Kidney (tissue), 13 donors: ENCODE measurements at regions not wholly inside any gene's neighbourhood (a gene's known extent, or its start where the extent isn't known, plus 50 kb on each side); places are given as distances from the start of the nearest gene placed in this dataset.

ENCODE experiments used
- DNase-seq, 5 donors: peaks; one replicate each; pipeline ENCODE4 v3.0.0-alpha.2; 2013 to 2020
- FAIRE-seq: peaks from 2 replicates; lab custom pipeline; 2012; peaks lifted over from hg19 to GRCh38; lab: Jason Lieb, UNC
- H3K27ac ChIP-seq, 2 donors: one replicate each; pipeline ENCODE4 v1.7.0; 2013; ENCODE audit warnings: low read depth in 2 of 2, low read length in 2 of 2, inconsistent platforms in 1 of 2
- H3K27me3 ChIP-seq: one replicate; pipeline ENCODE4 v1.7.1; 2013; ENCODE audit warnings: low read length, inconsistent platforms; ENCODE audit not compliant: control insufficient read depth, insufficient read depth
- H3K36me3 ChIP-seq, 3 donors: one replicate each; pipeline versions ENCODE4 v1.7.0 to v1.7.1; 2013; ENCODE audit warnings: low read length in 3 of 3, control low read depth in 1 of 3, inconsistent platforms in 1 of 3; ENCODE audit not compliant: insufficient read depth in 3 of 3, control insufficient read depth in 2 of 3
- H3K4me1 ChIP-seq, 3 donors: one replicate each; pipeline versions ENCODE4 v1.7.0 to v1.7.1; 2013; ENCODE audit warnings: low read length in 3 of 3, inconsistent platforms in 1 of 3, low read depth in 1 of 3; ENCODE audit not compliant: control insufficient read depth in 2 of 3, insufficient read depth in 2 of 3
- H3K4me3 ChIP-seq, 3 donors: one replicate each; pipeline versions ENCODE4 v1.7.0 to v1.8.1; 2013; ENCODE audit warnings: low read length in 3 of 3, control low read depth in 1 of 3, inconsistent platforms in 1 of 3
- H3K9ac ChIP-seq, 3 donors: one replicate each; pipeline versions ENCODE4 v1.7.0 to v1.7.1; 2013; ENCODE audit warnings: low read length in 3 of 3, control low read depth in 1 of 3, inconsistent platforms in 1 of 3
- H3K9me3 ChIP-seq, 3 donors: one replicate each; pipeline versions ENCODE4 v1.7.0 to v1.7.1; 2013; ENCODE audit warnings: low read length in 3 of 3, control low read depth in 1 of 3, inconsistent platforms in 1 of 3; ENCODE audit not compliant: control insufficient read depth in 2 of 3, insufficient read depth in 1 of 3
- CTCF ChIP-seq: IDR thresholded peaks from 3 replicates; pipeline ENCODE4 v1.5.1; 2012; ENCODE audit warnings: mild to moderate bottlenecking, moderate library complexity, borderline replicate concordance; ENCODE audit not compliant: insufficient read depth; ENCODE audit errors: extremely low read depth
- intact Hi-C: fragments of 100-400 bp; cut with DNase I; formaldehyde crosslinking; loops from one replicate; pipeline ENCODE4 v1.11.1; 2022
- donor health status: control.
- donor health status: control.
- donor health status: control.
- donor health status: control.
- donor health status: control.
- donor health status: DM: yes; HTN: yes; CAD: no.
- donor health status: Normal renal cell carcinoma (clear cell type).

- intact Hi-C loops = no loop called here
- no peak for FAIRE-seq
- TF ChIP-seq CTCF = no peak
- Histone ChIP-seq H3K9ac (no peak overlapping the region), H3K27ac (no peak overlapping the region), H3K4me3 (no peak overlapping the region), H3K36me3 (no peaks in the 10 kb centered on the region), H3K27me3 (no peaks in the 10 kb centered on the region), H3K4me1 (no peaks in the 10 kb centered on the region), H3K9me3 (no peaks in the 10 kb centered on the region)
- no peak for DNase-seq
These were observed 901.2 kb upstream of the COX7C start for GRCh38 chr5:85716344-85717202.

GRCh38 chr5:85717203-85717563 is 900.6 kb upstream of the COX7C start:
- FAIRE-seq (no peak), DNase-seq (no peak)
- no peak overlapping the region for H3K4me3 ChIP-seq
- H3K9me3 ChIP-seq = no peaks in the 10 kb centered on the region
- H3K4me1 ChIP-seq = no peaks in the 10 kb centered on the region
- H3K36me3 ChIP-seq = no peaks in the 10 kb centered on the region
- H3K27me3 ChIP-seq = no peaks in the 10 kb centered on the region
- H3K9ac ChIP-seq = no peak overlapping the region
- TF ChIP-seq CTCF = no peak
- H3K27ac ChIP-seq = no peak overlapping the region
- intact Hi-C loops = no loop called here

GRCh38 chr5:85732185-85732584 is 885.6 kb upstream of the COX7C start:
- Histone ChIP-seq H3K4me1 (no peaks in the 10 kb centered on the region), H3K36me3 (no peaks in the 10 kb centered on the region), H3K9ac (no peak overlapping the region), H3K9me3 (no peaks in the 10 kb centered on the region), H3K27ac (no peak overlapping the region), H3K4me3 (no peak overlapping the region), H3K27me3 (no peaks in the 10 kb centered on the region)
- intact Hi-C loops = no loop called here
- no peak for DNase-seq
- no peak for FAIRE-seq
- no peak for TF ChIP-seq CTCF

- FAIRE-seq (no peak), DNase-seq (no peak)
- Histone ChIP-seq H3K9ac (no peak overlapping the region), H3K27ac (no peak overlapping the region), H3K9me3 (peaks cover 0 to 2% (median 2%) of the 10 kb centered on the region in 3 donors), H3K27me3 (no peaks in the 10 kb centered on the region), H3K4me3 (no peak overlapping the region), H3K4me1 (no peaks in the 10 kb centered on the region), H3K36me3 (no peaks in the 10 kb centered on the region)
- intact Hi-C loops = no loop called here
- TF ChIP-seq CTCF = no peak
These were observed 875.8 kb upstream of the COX7C start for GRCh38 chr5:85741972-85742371.
